ENCODE measurements at regions not wholly inside any gene's neighbourhood (a gene's known extent, or its start where the extent isn't known, plus 50 kb on each side); places are given as distances from the start of the nearest gene placed in this dataset.
A peak's percentile ranks its signal among the peaks of the same experiment; 100 is the strongest.

GRCh38 chr3:82736696-82737277 is 975.3 kb upstream of the GBE1 start:
- no peak for ATAC-seq
- intact Hi-C loops (cut with DNase I): no loop called here
- no peaks in the 10 kb centered on the region for H3K27me3 ChIP-seq
- no peak for DNase-seq
- no peak overlapping the region for H3K27ac ChIP-seq
- no peak for TF ChIP-seq CTCF (IDR thresholded peaks at IDR 0.05)
- H3K9me3 ChIP-seq: no peaks in the 10 kb centered on the region
- H3K4me3 ChIP-seq: no peak overlapping the region
- H3K4me1 ChIP-seq: no peaks in the 10 kb centered on the region
- H3K36me3 ChIP-seq: no peaks in the 10 kb centered on the region

GRCh38 chr3:82715091-82715856 is 953.8 kb upstream of the GBE1 start:
- Histone ChIP-seq H3K36me3 (no peaks in the 10 kb centered on the region), H3K9me3 (peaks cover 0 to 23% of the 10 kb centered on the region in 2 donors), H3K27me3 (no peaks in the 10 kb centered on the region), H3K27ac (no peak overlapping the region), H3K4me3 (no peak overlapping the region), H3K4me1 (no peaks in the 10 kb centered on the region)
- intact Hi-C loops (cut with DNase I): no loop called here
- ATAC-seq (no peak), DNase-seq (peak in 1 of 4 donors; percentile 68)
- TF ChIP-seq CTCF (IDR thresholded peaks at IDR 0.05): no peak

- Histone ChIP-seq H3K27me3 (no peaks in the 10 kb centered on the region), H3K9me3 (peaks cover 0 to 9% of the 10 kb centered on the region in 2 donors), H3K4me3 (no peak overlapping the region), H3K4me1 (no peaks in the 10 kb centered on the region), H3K27ac (no peak overlapping the region), H3K36me3 (no peaks in the 10 kb centered on the region)
- intact Hi-C loops (cut with DNase I): no loop called here
- ATAC-seq: no peak
- TF ChIP-seq CTCF (IDR thresholded peaks at IDR 0.05): no peak
- DNase-seq: peak in 1 of 4 donors; percentile 17
These were observed 945.6 kb upstream of the GBE1 start for GRCh38 chr3:82707035-82707434.

GRCh38 chr3:82685761-82686160 is 924.3 kb upstream of the GBE1 start:
- Histone ChIP-seq H3K27me3 (no peaks in the 10 kb centered on the region), H3K9me3 (no peaks in the 10 kb centered on the region), H3K4me1 (no peaks in the 10 kb centered on the region), H3K36me3 (no peaks in the 10 kb centered on the region), H3K4me3 (no peak overlapping the region), H3K27ac (no peak overlapping the region)
- no peak for ATAC-seq
- TF ChIP-seq CTCF (IDR thresholded peaks at IDR 0.05): no peak
- intact Hi-C loops (cut with DNase I): no loop called here
- no peak for DNase-seq

GRCh38 chr3:82676356-82677026 is 915.0 kb upstream of the GBE1 start:
- H3K9me3 ChIP-seq: peaks cover 0 to 2% of the 10 kb centered on the region in 2 donors
- no peak for ATAC-seq
- no peak for DNase-seq
- no peak for TF ChIP-seq CTCF (IDR thresholded peaks at IDR 0.05)
- no peak overlapping the region for H3K4me3 ChIP-seq
- no peaks in the 10 kb centered on the region for H3K4me1 ChIP-seq
- H3K27ac ChIP-seq: no peak overlapping the region
- H3K27me3 ChIP-seq: no peaks in the 10 kb centered on the region
- intact Hi-C loops (cut with DNase I): no loop called here
- H3K36me3 ChIP-seq: no peaks in the 10 kb centered on the region

All from left lung (tissue), 4 donors.